DOHH2 (cell line): ENCODE measurements at regions not wholly inside any gene's neighbourhood (a gene's known extent, or its start where the extent isn't known, plus 50 kb on each side); places are given as distances from the start of the nearest gene placed in this dataset.

Source experiments
- H3F3A ChIP-seq: fragments of 200-600 bp; sonication (generic), shearing (Covaris generic); 2 replicates; pipeline ENCODE4 v1.6.0; 2016; ENCODE audit warnings: antibody characterized with exemption, mild to moderate bottlenecking; ENCODE audit not compliant: control insufficient read depth, insufficient read depth
- H3K27ac ChIP-seq: fragments of 200-600 bp; sonication (generic); 2 replicates; pipeline ENCODE4 v1.5.1; 2014; ENCODE audit warnings: low read depth, mild to moderate bottlenecking, low read length, moderate library complexity
- H3K27me3 ChIP-seq: fragments of 200-600 bp; sonication (generic); 2 replicates; pipeline ENCODE4 v1.6.1; 2014; ENCODE audit warnings: mild to moderate bottlenecking, low read length, mixed read lengths; ENCODE audit not compliant: control insufficient read depth
- H3K36me3 ChIP-seq: fragments of 200-600 bp; sonication (generic); 2 replicates; pipeline ENCODE4 v1.6.1; 2014; ENCODE audit warnings: mild to moderate bottlenecking, low read length, moderate library complexity, mixed read lengths; ENCODE audit not compliant: control insufficient read depth
- H3K4me1 ChIP-seq: fragments of 200-600 bp; sonication (generic); 2 replicates; pipeline ENCODE4 v1.6.1; 2014; ENCODE audit warnings: mild to moderate bottlenecking, low read length, mixed read lengths; ENCODE audit not compliant: control insufficient read depth
- H3K4me2 ChIP-seq: fragments of 200-600 bp; sonication (generic); 2 replicates; pipeline ENCODE4 v1.6.0; 2014; ENCODE audit warnings: mild to moderate bottlenecking, low read length, moderate library complexity
- H3K4me3 ChIP-seq: fragments of 200-600 bp; sonication (generic); 2 replicates; pipeline ENCODE4 v1.5.1; 2014; ENCODE audit warnings: mild to moderate bottlenecking, low read length, mixed read lengths
- H3K79me2 ChIP-seq: fragments of 200-600 bp; sonication (generic); 2 replicates; pipeline ENCODE4 v1.6.1; 2014; ENCODE audit warnings: mild to moderate bottlenecking, low read length, mixed read lengths; ENCODE audit not compliant: control insufficient read depth
- H3K9me2 ChIP-seq: fragments of 200-600 bp; sonication (generic); replicated peaks from 2 replicates; pipeline ENCODE4 v1.6.1; 2014; ENCODE audit warnings: mild to moderate bottlenecking, low read length, mixed read lengths; ENCODE audit not compliant: control insufficient read depth
- H3K9me3 ChIP-seq: fragments of 200-600 bp; sonication (generic); 2 replicates; pipeline ENCODE4 v1.6.1; 2014; ENCODE audit warnings: antibody characterized with exemption, low read length, mixed read lengths; ENCODE audit not compliant: control insufficient read depth, insufficient read depth
- H4K20me1 ChIP-seq: fragments of 200-600 bp; sonication (generic); 2 replicates; pipeline ENCODE4 v1.6.0; 2014; ENCODE audit warnings: low read depth, mild to moderate bottlenecking, antibody characterized with exemption, low read length, moderate library complexity; ENCODE audit not compliant: control insufficient read depth, insufficient read depth
- CTCF ChIP-seq: fragments of 200-600 bp; sonication (generic); IDR thresholded peaks from one replicate; pipeline ENCODE4 v1.5.1; 2014; ENCODE audit warnings: antibody characterized with exemption, mild to moderate bottlenecking, low read depth, low read length; ENCODE audit not compliant: poor library complexity, severe bottlenecking
- EZH2phosphoT487 ChIP-seq: fragments of 200-600 bp; sonication (generic); IDR thresholded peaks from 2 replicates; pipeline ENCODE4 v1.6.1; 2017; ENCODE audit warnings: borderline replicate concordance, mild to moderate bottlenecking, antibody characterized with exemption, low read length, moderate library complexity, mixed read lengths

- H3K79me2 ChIP-seq = no peaks in the 10 kb centered on the region
- H3K27ac ChIP-seq = no peak overlapping the region
- H3K36me3 ChIP-seq = no peaks in the 10 kb centered on the region
- H3K4me3 ChIP-seq = no peak overlapping the region
- H3K9me3 ChIP-seq = no peaks in the 10 kb centered on the region
- H3F3A ChIP-seq = no peaks in the 10 kb centered on the region
- no peaks in the 10 kb centered on the region for H4K20me1 ChIP-seq
- no peaks in the 10 kb centered on the region for H3K9me2 ChIP-seq
- no peaks in the 10 kb centered on the region for H3K4me1 ChIP-seq
- TF ChIP-seq CTCF (no peak), EZH2phosphoT487 (no peak)
- no peaks in the 10 kb centered on the region for H3K27me3 ChIP-seq
- no peak overlapping the region for H3K4me2 ChIP-seq
Measured at GRCh38 chr5:153390569-153390968, 99.9 kb upstream of the GRIA1 start.

GRCh38 chr5:153399595-153399994 is 90.9 kb upstream of the GRIA1 start:
- H3K36me3 ChIP-seq = no peaks in the 10 kb centered on the region
- no peaks in the 10 kb centered on the region for H3K27me3 ChIP-seq
- H3K4me1 ChIP-seq = no peaks in the 10 kb centered on the region
- no peaks in the 10 kb centered on the region for H3K79me2 ChIP-seq
- no peaks in the 10 kb centered on the region for H3K9me2 ChIP-seq
- no peaks in the 10 kb centered on the region for H4K20me1 ChIP-seq
- TF ChIP-seq EZH2phosphoT487 (no peak), CTCF (no peak)
- H3F3A ChIP-seq = no peaks in the 10 kb centered on the region
- no peak overlapping the region for H3K27ac ChIP-seq
- no peak overlapping the region for H3K4me3 ChIP-seq
- no peak overlapping the region for H3K4me2 ChIP-seq
- H3K9me3 ChIP-seq = no peaks in the 10 kb centered on the region

- Histone ChIP-seq H3F3A (no peaks in the 10 kb centered on the region), H3K4me1 (no peaks in the 10 kb centered on the region), H3K27ac (no peak overlapping the region), H3K27me3 (no peaks in the 10 kb centered on the region), H3K79me2 (no peaks in the 10 kb centered on the region), H3K4me3 (no peak overlapping the region), H3K9me3 (no peaks in the 10 kb centered on the region), H3K9me2 (no peaks in the 10 kb centered on the region), H3K4me2 (no peak overlapping the region), H3K36me3 (no peaks in the 10 kb centered on the region), H4K20me1 (no peaks in the 10 kb centered on the region)
- TF ChIP-seq EZH2phosphoT487 (no peak), CTCF (no peak)
Measured at GRCh38 chr5:153400931-153401330, 89.5 kb upstream of the GRIA1 start.

GRCh38 chr5:153402550-153402949 is 87.9 kb upstream of the GRIA1 start:
- Histone ChIP-seq H3K4me3 (no peak overlapping the region), H3K9me3 (no peaks in the 10 kb centered on the region), H3K36me3 (no peaks in the 10 kb centered on the region), H3K4me2 (no peak overlapping the region), H3K4me1 (no peaks in the 10 kb centered on the region), H3K27ac (no peak overlapping the region), H3K9me2 (no peaks in the 10 kb centered on the region), H3K79me2 (no peaks in the 10 kb centered on the region), H3F3A (no peaks in the 10 kb centered on the region), H3K27me3 (no peaks in the 10 kb centered on the region), H4K20me1 (no peaks in the 10 kb centered on the region)
- TF ChIP-seq EZH2phosphoT487 (no peak), CTCF (no peak)
